ENCODE measurements at regions not wholly inside any gene's neighbourhood (a gene's known extent, or its start where the extent isn't known, plus 50 kb on each side); places are given as distances from the start of the nearest gene placed in this dataset.
"Not testable (repeated sequence)": the region's sequence is repeated elsewhere in the genome, so short reads cannot be mapped to it uniquely, and the experiment has no call there.

DNA sequence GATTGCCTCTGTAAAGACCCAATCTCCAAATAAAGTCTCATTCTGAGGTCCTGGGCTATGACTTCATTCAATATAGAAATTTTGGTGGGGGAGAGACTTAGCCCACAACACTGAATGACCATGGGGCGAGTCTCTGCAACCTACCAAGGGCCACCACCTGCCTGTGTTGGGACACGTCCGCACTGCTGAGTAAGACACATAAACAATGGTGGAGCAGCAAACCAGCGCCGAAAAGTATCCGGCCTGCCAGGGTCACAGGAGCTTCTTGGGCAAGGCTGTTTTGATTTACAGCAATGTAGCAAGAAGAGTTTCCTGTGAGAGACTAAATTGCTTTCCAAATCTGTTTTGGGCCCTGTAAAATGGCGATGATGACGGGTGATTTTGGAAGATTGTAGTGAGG lies 122.3 kb downstream of the SHANK2 start:
- ATAC-seq (no peak), DNase-seq (ENCODE audit: low spot score in 2 of 2) (no peak)
- H3K4me3 Mint-ChIP-seq, result no peak overlapping the region
- no peak overlapping the region for H3K27ac Mint-ChIP-seq
- no peaks in the 10 kb centered on the region for H3K36me3 Mint-ChIP-seq
- no peaks in the 10 kb centered on the region for H3K4me1 Mint-ChIP-seq
- no peaks in the 10 kb centered on the region for H3K9me3 Mint-ChIP-seq

- Mint-ChIP-seq H3K36me3 (no peaks in the 10 kb centered on the region), H3K4me1 (no peaks in the 10 kb centered on the region), H3K27ac (no peak overlapping the region), H3K4me3 (no peak overlapping the region), H3K9me3 (no peaks in the 10 kb centered on the region)
- DNase-seq (ENCODE audit: low spot score in 2 of 2) (no peak), ATAC-seq (no peak)
These were observed 122.8 kb downstream of the SHANK2 start for GRCh38 chr11:71129624-71130023.

DNA sequence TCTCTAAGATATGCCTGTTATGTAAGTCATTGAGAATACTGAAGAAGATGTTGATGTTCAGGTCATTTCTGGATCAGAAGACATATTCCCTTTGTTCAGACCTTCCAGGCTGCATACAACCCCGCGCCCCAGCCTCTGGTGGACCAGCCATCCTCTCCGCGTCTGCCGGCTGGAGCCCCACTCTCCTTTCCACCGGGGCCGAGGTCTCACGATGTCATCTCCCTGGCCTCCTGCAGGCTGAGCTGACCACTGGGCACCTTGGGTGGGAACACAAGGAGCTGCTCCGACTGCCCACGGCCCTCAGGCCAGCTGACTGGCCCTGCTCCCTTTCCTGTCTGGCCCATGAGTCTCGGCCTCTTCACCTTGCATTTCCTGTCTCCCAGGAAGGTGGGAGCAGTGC lies 124.6 kb downstream of the SHANK2 start:
- H3K27ac Mint-ChIP-seq, result no peak overlapping the region
- H3K4me3 Mint-ChIP-seq, result no peak overlapping the region
- no peaks in the 10 kb centered on the region for H3K4me1 Mint-ChIP-seq
- H3K36me3 Mint-ChIP-seq, result no peaks in the 10 kb centered on the region
- ATAC-seq (no peak), DNase-seq (ENCODE audit: low spot score in 2 of 2) (no peak)
- no peaks in the 10 kb centered on the region for H3K9me3 Mint-ChIP-seq

- H3K36me3 Mint-ChIP-seq; H3K4me1 Mint-ChIP-seq; H3K27ac Mint-ChIP-seq; ATAC-seq; H3K4me3 Mint-ChIP-seq; DNase-seq (ENCODE audit: low spot score in 2 of 2); H3K9me3 Mint-ChIP-seq: not testable (repeated sequence)
These were observed 126.0 kb downstream of the SHANK2 start for GRCh38 chr11:71126401-71126800.

- Mint-ChIP-seq H3K4me1 (no peaks in the 10 kb centered on the region), H3K4me3 (no peak overlapping the region), H3K9me3 (no peaks in the 10 kb centered on the region), H3K36me3 (no peaks in the 10 kb centered on the region), H3K27ac (no peak overlapping the region)
- no peak for DNase-seq (ENCODE audit: low spot score in 2 of 2)
- no peak for ATAC-seq
These were observed 127.2 kb downstream of the SHANK2 start for GRCh38 chr11:71125150-71125549.

GRCh38 chr11:71124127-71124526 lies 128.2 kb downstream of the SHANK2 start:
- H3K4me3 Mint-ChIP-seq, result no peak overlapping the region
- H3K9me3 Mint-ChIP-seq, result no peaks in the 10 kb centered on the region
- ATAC-seq, result no peak
- DNase-seq (ENCODE audit: low spot score in 2 of 2), result no peak
- H3K27ac Mint-ChIP-seq, result no peak overlapping the region
- H3K4me1 Mint-ChIP-seq, result no peaks in the 10 kb centered on the region
- no peaks in the 10 kb centered on the region for H3K36me3 Mint-ChIP-seq

- Mint-ChIP-seq H3K36me3 (no peaks in the 10 kb centered on the region), H3K9me3 (no peaks in the 10 kb centered on the region), H3K4me3 (no peak overlapping the region), H3K4me1 (no peaks in the 10 kb centered on the region), H3K27ac (no peak overlapping the region)
- DNase-seq (ENCODE audit: low spot score in 2 of 2) (no peak), ATAC-seq (no peak)
These were observed 131.9 kb downstream of the SHANK2 start for GRCh38 chr11:71120471-71120896.

DNA sequence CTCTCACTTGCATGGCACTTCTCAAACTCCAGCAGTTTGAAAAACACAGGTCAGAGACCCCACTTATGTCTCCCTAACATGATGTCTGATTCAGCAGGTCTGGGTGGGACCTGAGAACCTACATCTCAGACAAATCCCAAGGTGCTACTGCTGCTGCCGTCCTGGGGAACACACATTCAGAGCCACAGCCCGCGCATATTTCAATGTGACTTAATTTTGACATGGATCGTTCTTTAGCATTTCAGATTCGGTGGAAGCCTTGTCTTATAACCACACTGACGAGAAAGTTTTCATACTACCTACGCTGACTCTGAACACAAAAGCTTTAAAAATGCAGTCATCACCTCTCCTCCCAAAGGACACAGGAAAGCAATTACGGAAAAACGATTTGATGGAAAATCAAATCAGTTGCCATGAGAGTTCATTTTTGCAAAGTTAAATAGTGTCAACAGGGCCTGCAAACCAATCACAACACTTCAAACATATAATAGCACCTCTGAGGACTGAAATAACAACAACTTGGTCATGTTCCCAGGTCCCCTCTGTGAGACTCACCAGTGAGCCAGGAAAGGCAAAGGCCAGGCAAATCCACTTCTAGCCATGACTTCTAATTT lies 132.6 kb downstream of the SHANK2 start:
- H3K4me3 Mint-ChIP-seq, result no peak overlapping the region
- H3K27ac Mint-ChIP-seq, result no peak overlapping the region
- H3K4me1 Mint-ChIP-seq, result no peaks in the 10 kb centered on the region
- H3K9me3 Mint-ChIP-seq, result no peaks in the 10 kb centered on the region
- H3K36me3 Mint-ChIP-seq, result no peaks in the 10 kb centered on the region
- ATAC-seq (no peak), DNase-seq (ENCODE audit: low spot score in 2 of 2) (no peak)

DNA sequence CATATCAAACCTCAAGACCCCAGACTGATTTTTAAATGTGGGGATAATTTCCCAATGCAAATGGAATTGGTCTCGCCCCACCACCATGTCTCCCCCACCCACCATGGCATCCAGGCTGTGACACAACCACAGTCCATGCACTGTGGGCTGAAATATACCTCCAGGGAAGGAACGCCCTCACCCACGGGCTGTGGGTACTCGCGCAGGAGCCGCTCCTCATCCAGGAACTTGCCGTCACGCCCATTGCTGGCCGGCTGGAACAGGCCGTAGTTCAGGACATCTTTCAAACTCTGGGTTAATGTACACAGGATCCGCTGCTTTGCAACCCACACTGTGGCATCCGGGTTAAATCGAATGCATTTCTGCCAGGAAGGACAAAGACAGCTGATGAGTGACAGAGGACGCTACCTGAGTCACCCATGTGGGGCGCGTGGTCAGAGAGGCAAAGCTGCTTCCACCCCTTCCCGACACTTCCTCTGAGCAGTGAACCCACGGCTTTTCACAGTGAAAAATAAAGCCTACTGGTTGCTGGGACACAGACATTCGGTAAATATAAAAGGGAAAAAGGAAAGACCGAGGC lies 133.6 kb downstream of the SHANK2 start:
- H3K36me3 Mint-ChIP-seq, result no peaks in the 10 kb centered on the region
- DNase-seq (ENCODE audit: low spot score in 2 of 2), result no peak
- H3K9me3 Mint-ChIP-seq, result no peaks in the 10 kb centered on the region
- no peak overlapping the region for H3K4me3 Mint-ChIP-seq
- no peak overlapping the region for H3K27ac Mint-ChIP-seq
- peaks cover 6% of the 10 kb centered on the region for H3K4me1 Mint-ChIP-seq
- no peak for ATAC-seq

DNA sequence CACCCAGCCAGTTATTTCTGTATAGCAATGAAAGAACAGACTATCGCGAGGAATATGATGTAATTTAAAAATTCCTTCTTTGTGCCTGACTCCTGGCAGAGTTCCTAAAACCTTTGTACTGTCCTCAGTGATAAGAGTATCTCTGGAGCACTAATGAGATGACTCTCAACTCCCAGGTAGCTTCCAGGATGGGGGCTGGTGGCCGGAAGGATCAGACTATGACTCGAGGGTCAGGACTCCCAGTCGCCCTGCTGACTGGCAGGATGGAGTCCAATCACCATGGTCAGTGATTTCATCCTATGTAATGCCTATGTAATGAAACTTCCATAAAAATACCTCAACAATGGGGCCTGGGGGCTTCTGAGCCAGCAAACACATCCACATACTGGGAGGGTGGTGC lies 135.1 kb downstream of the SHANK2 start:
- no peak for DNase-seq (ENCODE audit: low spot score in 2 of 2)
- Mint-ChIP-seq H3K27ac (no peak overlapping the region), H3K4me1 (peaks cover 6% of the 10 kb centered on the region), H3K9me3 (no peaks in the 10 kb centered on the region), H3K36me3 (no peaks in the 10 kb centered on the region), H3K4me3 (no peak overlapping the region)
- ATAC-seq, result no peak

DNA sequence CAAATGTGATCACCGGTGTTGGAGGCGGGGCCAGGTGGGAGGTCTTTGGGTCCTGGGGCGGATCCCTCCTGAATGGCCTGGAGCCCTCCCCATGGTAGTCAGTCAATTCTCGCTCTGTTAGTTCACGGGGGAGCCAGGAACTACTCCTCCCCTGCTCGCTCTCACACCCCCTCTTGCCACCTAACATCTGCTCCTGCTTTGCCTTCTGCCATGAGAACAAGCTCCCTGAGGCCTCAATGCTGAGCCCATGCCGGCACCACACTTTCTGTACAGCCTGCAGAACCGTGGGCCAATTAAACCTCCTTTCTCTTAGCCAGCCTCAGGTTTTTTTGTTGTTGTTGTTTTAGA lies 135.7 kb downstream of the SHANK2 start:
- Mint-ChIP-seq H3K27ac (no peak overlapping the region), H3K4me3 (no peak overlapping the region), H3K36me3 (no peaks in the 10 kb centered on the region), H3K9me3 (no peaks in the 10 kb centered on the region), H3K4me1 (peaks cover 6% of the 10 kb centered on the region)
- no peak for DNase-seq (ENCODE audit: low spot score in 2 of 2)
- ATAC-seq, result no peak

- DNase-seq (ENCODE audit: low spot score in 2 of 2) (no peak), ATAC-seq (no peak)
- Mint-ChIP-seq H3K9me3 (no peaks in the 10 kb centered on the region), H3K36me3 (no peaks in the 10 kb centered on the region), H3K27ac (no peak overlapping the region), H3K4me3 (no peak overlapping the region), H3K4me1 (peaks cover 6% of the 10 kb centered on the region)
These were observed 136.3 kb downstream of the SHANK2 start for GRCh38 chr11:71115770-71116692.

- DNase-seq (ENCODE audit: low spot score in 2 of 2), result no peak
- no peak for ATAC-seq
- no peaks in the 10 kb centered on the region for H3K36me3 Mint-ChIP-seq
- no peak overlapping the region for H3K4me3 Mint-ChIP-seq
- no peak overlapping the region for H3K27ac Mint-ChIP-seq
- peaks cover 6% of the 10 kb centered on the region for H3K4me1 Mint-ChIP-seq
- no peaks in the 10 kb centered on the region for H3K9me3 Mint-ChIP-seq
These were observed 138.1 kb downstream of the SHANK2 start for GRCh38 chr11:71114124-71114851.

DNA sequence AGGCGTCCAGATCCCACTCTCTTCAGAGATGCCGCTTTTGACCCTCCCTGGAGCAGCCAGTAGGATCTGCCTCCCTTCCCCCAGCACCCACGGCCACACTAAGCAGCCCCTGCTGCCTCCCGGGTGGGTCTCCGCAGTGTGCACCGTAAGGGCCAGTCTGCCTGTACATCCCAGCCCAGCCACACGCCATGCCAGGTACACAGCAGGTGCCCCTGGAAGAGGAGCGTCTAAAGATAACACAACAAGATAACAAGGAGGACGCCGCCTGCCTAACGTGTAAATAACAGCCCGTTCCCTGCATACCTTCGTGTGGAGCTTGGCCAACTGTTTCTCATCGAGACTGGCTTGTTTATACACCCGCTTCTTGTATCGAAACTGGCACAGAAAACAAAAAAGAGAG lies 139.4 kb downstream of the SHANK2 start:
- Mint-ChIP-seq H3K4me3 (no peak overlapping the region), H3K27ac (no peak overlapping the region), H3K36me3 (no peaks in the 10 kb centered on the region), H3K9me3 (no peaks in the 10 kb centered on the region), H3K4me1 (peaks cover 6% of the 10 kb centered on the region)
- DNase-seq (ENCODE audit: low spot score in 2 of 2) (no peak), ATAC-seq (no peak)

DNA sequence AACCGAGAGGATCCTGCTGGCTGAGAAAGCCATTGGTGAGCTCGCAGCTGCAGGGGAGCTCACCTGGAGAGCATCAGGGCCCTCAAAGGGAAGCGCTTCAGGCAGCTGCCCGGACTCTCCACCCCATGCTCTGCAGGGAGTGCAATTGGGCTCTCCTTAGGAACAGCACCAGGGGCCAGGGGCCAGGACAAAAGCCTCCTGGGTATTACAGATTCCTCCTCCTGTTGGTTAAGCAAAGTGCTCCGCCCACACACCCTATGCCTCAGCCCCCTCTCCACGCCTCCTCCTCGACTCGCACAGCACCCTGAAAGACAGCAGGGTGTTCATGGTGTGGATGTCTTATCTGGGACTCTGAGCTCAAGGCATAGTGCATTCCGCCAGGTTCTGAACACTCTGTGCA lies 139.9 kb downstream of the SHANK2 start:
- Mint-ChIP-seq H3K36me3 (no peaks in the 10 kb centered on the region), H3K27ac (no peak overlapping the region), H3K4me1 (peaks cover 6% of the 10 kb centered on the region), H3K4me3 (no peak overlapping the region), H3K9me3 (no peaks in the 10 kb centered on the region)
- no peak for DNase-seq (ENCODE audit: low spot score in 2 of 2)
- no peak for ATAC-seq

Data from stimulated activated effector memory CD8-positive, alpha-beta T cell treated with anti-CD3 and anti-CD28 coated beads, Interleukin-12 subunit alpha, Interleukin-12 subunit beta, amount 100 ng/mL, for 72 hours (primary cell).